H1 (cell line): ENCODE measurements at regions not wholly inside any gene's neighbourhood (a gene's known extent, or its start where the extent isn't known, plus 50 kb on each side); places are given as distances from the start of the nearest gene placed in this dataset.

Source experiments
- CTCF ChIA-PET: fragments of 300-600 bp; sonication (Branson Sonifier 250); formaldehyde crosslinking; loops from one replicate; lab custom pipeline; 2021; ENCODE audit not compliant: partially characterized antibody; lab: Charles Lee
- POLR2A ChIA-PET: fragments of 300-600 bp; sonication (Branson Sonifier 250); formaldehyde crosslinking; loops from one replicate; lab custom pipeline; 2021; ENCODE audit warnings: inconsistent platforms; ENCODE audit not compliant: partially characterized antibody; lab: Charles Lee
- DNase-seq, 2 experiments: peaks; one replicate each; pipeline versions ENCODE4 v3.0.0 to v3.0.0-alpha.2; 2010 to 2022; ENCODE audit warnings: low spot score in 2 of 2, low read depth in 1 of 2, mixed read lengths in 1 of 2
- FAIRE-seq: peaks from 2 replicates; lab custom pipeline; 2011; peaks lifted over from hg19 to GRCh38; lab: Jason Lieb, UNC
- H2AFZ ChIP-seq: 2 replicates; pipeline ENCODE4 v1.8.1; 2012; ENCODE audit warnings: low read length, inconsistent platforms
- H2AK5ac ChIP-seq: 2 replicates; pipeline ENCODE4 v1.6.1; 2013; ENCODE audit warnings: low read depth, low read length
- H2BK120ac ChIP-seq: replicated peaks from 2 replicates; pipeline ENCODE3; 2013; ENCODE audit warnings: low read depth, low read length, inconsistent platforms
- H2BK12ac ChIP-seq: 2 replicates; pipeline ENCODE4 v1.6.1; 2013; ENCODE audit warnings: low read depth, low read length
- H2BK15ac ChIP-seq: 2 replicates; pipeline ENCODE4 v1.6.1; 2013; ENCODE audit warnings: low read length
- H2BK20ac ChIP-seq: 2 replicates; pipeline ENCODE4 v1.6.1; 2013; ENCODE audit warnings: low read length
- H2BK5ac ChIP-seq: 2 replicates; pipeline ENCODE4 v1.6.1; 2013; ENCODE audit warnings: low read depth, low read length
- H3K14ac ChIP-seq: 2 replicates; pipeline ENCODE4 v1.6.1; 2013; ENCODE audit warnings: inconsistent platforms; ENCODE audit not compliant: insufficient read length
- H3K18ac ChIP-seq: 2 replicates; pipeline ENCODE4 v1.6.1; 2013; ENCODE audit warnings: low read length; ENCODE audit errors: extremely low read depth
- H3K23ac ChIP-seq: 2 replicates; pipeline ENCODE4 v1.6.1; 2013; ENCODE audit warnings: inconsistent platforms; ENCODE audit not compliant: insufficient read length
- H3K23me2 ChIP-seq: 2 replicates; pipeline ENCODE4 v1.6.1; 2013; ENCODE audit warnings: low read depth, low read length
- H3K27ac ChIP-seq: 2 replicates; pipeline ENCODE4 v1.6.1; 2011; ENCODE audit warnings: low read depth, low read length, inconsistent platforms
- H3K27me3 ChIP-seq, 4 experiments: replicated peaks in 1 of 4; 1 replicate in 1 of 4; 2 replicates in 3 of 4; pipeline versions ENCODE4 v1.6.1 to v1.8.1; 2011 to 2013; ENCODE audit warnings: low read length in 3 of 4, mild to moderate bottlenecking in 3 of 4, inconsistent platforms in 2 of 4, mixed read lengths in 2 of 4, moderate library complexity in 1 of 4; ENCODE audit not compliant: control insufficient read depth in 3 of 4, insufficient read depth in 3 of 4; ENCODE audit errors: extremely low read depth in 1 of 4
- H3K36me3 ChIP-seq, 4 experiments: 2 replicates each; pipeline versions ENCODE4 v1.6.1 to v1.8.1; 2011 to 2013; ENCODE audit warnings: mild to moderate bottlenecking in 4 of 4, low read length in 3 of 4, moderate library complexity in 2 of 4, control low read depth in 1 of 4, inconsistent platforms in 1 of 4; ENCODE audit not compliant: insufficient read depth in 4 of 4, control insufficient read depth in 2 of 4
- H3K4ac ChIP-seq: replicated peaks from 2 replicates; pipeline ENCODE3; 2013; ENCODE audit warnings: low read length, low read depth, mixed read lengths, inconsistent platforms; ENCODE audit not compliant: insufficient read length
- H3K4me1 ChIP-seq, 4 experiments: replicated peaks in 1 of 4; 1 replicate in 1 of 4; 2 replicates in 3 of 4; pipeline versions ENCODE4 v1.6.1 to v1.8.1; 2011 to 2013; ENCODE audit warnings: low read length in 3 of 4, inconsistent platforms in 2 of 4, mixed read lengths in 1 of 4; ENCODE audit not compliant: insufficient read depth in 4 of 4, control insufficient read depth in 3 of 4
- H3K4me2 ChIP-seq, 2 experiments: 2 replicates each; pipeline versions ENCODE4 v1.6.1 to v1.8.1; 2011 to 2013; ENCODE audit warnings: low read depth in 2 of 2, low read length in 2 of 2, control low read depth in 1 of 2, inconsistent platforms in 1 of 2, mild to moderate bottlenecking in 1 of 2; ENCODE audit not compliant: insufficient read depth in 1 of 2
- H3K4me3 ChIP-seq, 4 experiments: fragments of 200-600, 300-600 bp in 1 of 4; sonication (generic), shearing (Covaris generic), sonication (Bioruptor Twin) in 1 of 4; 2 replicates each; pipeline versions ENCODE4 v1.5.1 to v1.8.1; 2011 to 2016; ENCODE audit warnings: low read length in 4 of 4, low read depth in 3 of 4, control low read depth in 2 of 4, inconsistent platforms in 2 of 4, mild to moderate bottlenecking in 2 of 4, mixed read lengths in 1 of 4, moderate library complexity in 1 of 4; ENCODE audit not compliant: insufficient read depth in 2 of 4; ENCODE audit errors: extremely low read depth in 1 of 4
- H3K56ac ChIP-seq: replicated peaks from 2 replicates; pipeline ENCODE3; 2013; ENCODE audit warnings: low read depth, mild to moderate bottlenecking, mixed read lengths, low read length, inconsistent platforms; ENCODE audit not compliant: insufficient read length
- H3K79me1 ChIP-seq: 2 replicates; pipeline ENCODE4 v1.6.1; 2013; ENCODE audit warnings: low read depth, low read length, control low read depth
- H3K79me2 ChIP-seq, 2 experiments: 2 replicates each; pipeline versions ENCODE4 v1.6.1 to v1.8.1; 2012 to 2013; ENCODE audit warnings: low read length in 2 of 2, mild to moderate bottlenecking in 2 of 2, inconsistent platforms in 1 of 2; ENCODE audit not compliant: insufficient read depth in 2 of 2, control insufficient read depth in 1 of 2
- H3K9ac ChIP-seq, 4 experiments: replicated peaks in 1 of 4; 1 replicate in 1 of 4; 2 replicates in 3 of 4; pipeline versions ENCODE4 v1.6.1 to v1.8.1; 2011 to 2013; ENCODE audit warnings: low read depth in 3 of 4, low read length in 3 of 4, control low read depth in 2 of 4, mild to moderate bottlenecking in 2 of 4, moderate library complexity in 2 of 4, inconsistent platforms in 1 of 4; ENCODE audit errors: extremely low read depth in 1 of 4
- H3K9me3 ChIP-seq, 2 experiments: 2 replicates each; pipeline versions ENCODE4 v1.6.1 to v1.8.1; 2012 to 2013; ENCODE audit warnings: mild to moderate bottlenecking in 2 of 2, moderate library complexity in 2 of 2, control low read depth in 1 of 2, inconsistent platforms in 1 of 2, low read depth in 1 of 2, low read length in 1 of 2, mixed read lengths in 1 of 2; ENCODE audit not compliant: insufficient read depth in 2 of 2
- H4K20me1 ChIP-seq, 2 experiments: replicated peaks in 1 of 2; 2 replicates each; pipeline versions ENCODE3 to v1.8.1; 2011 to 2013; ENCODE audit warnings: inconsistent platforms in 2 of 2, low read length in 2 of 2, mild to moderate bottlenecking in 1 of 2; ENCODE audit not compliant: insufficient read depth in 2 of 2, control insufficient read depth in 1 of 2
- H4K5ac ChIP-seq: 2 replicates; pipeline ENCODE4 v1.6.1; 2013; ENCODE audit warnings: low read length, low read depth, mixed read lengths, inconsistent platforms; ENCODE audit not compliant: insufficient read length
- H4K8ac ChIP-seq: 2 replicates; pipeline ENCODE4 v1.8.0; 2013; ENCODE audit warnings: mild to moderate bottlenecking, moderate library complexity, low read length, inconsistent platforms; ENCODE audit not compliant: insufficient read depth; ENCODE audit errors: extremely low read depth
- H4K91ac ChIP-seq: replicated peaks from 2 replicates; pipeline ENCODE3; 2013; ENCODE audit warnings: low read length, mixed read lengths, inconsistent platforms; ENCODE audit not compliant: insufficient read length
- BACH1 ChIP-seq: IDR thresholded peaks from 2 replicates; pipeline ENCODE4 v1.6.1; 2012; ENCODE audit warnings: low read length, improper control_type of control experiment
- BRCA1 ChIP-seq: IDR thresholded peaks from 2 replicates; pipeline ENCODE4 v1.6.1; 2012; ENCODE audit warnings: low read depth, low read length, improper control_type of control experiment
- EGR1 ChIP-seq: IDR thresholded peaks from 2 replicates; pipeline ENCODE4 v1.6.1; 2011; ENCODE audit warnings: low read depth, low read length, borderline replicate concordance
- EZH2 ChIP-seq: fragments of 200-600 bp; sonication (generic); IDR thresholded peaks from 2 replicates; pipeline ENCODE4 v1.7.1; 2012; ENCODE audit warnings: low read depth, mild to moderate bottlenecking, moderate library complexity, low read length, inconsistent platforms; ENCODE audit not compliant: severe bottlenecking
- KDM5A ChIP-seq: fragments of 200-600 bp; IDR thresholded peaks from 2 replicates; pipeline ENCODE4 v1.7.1; 2012; ENCODE audit warnings: mild to moderate bottlenecking, low read length, inconsistent platforms, mixed read lengths
- NANOG ChIP-seq: IDR thresholded peaks from 2 replicates; pipeline ENCODE4 v1.6.1; 2011; ENCODE audit warnings: low read length, low read depth, mild to moderate bottlenecking, inconsistent platforms; ENCODE audit not compliant: insufficient read depth, poor library complexity, severe bottlenecking
- POU5F1 ChIP-seq: IDR thresholded peaks from 2 replicates; pipeline ENCODE4 v1.6.1; 2011; ENCODE audit warnings: low read depth, mild to moderate bottlenecking, low read length, moderate library complexity
- SP4 ChIP-seq: IDR thresholded peaks from 2 replicates; pipeline ENCODE4 v1.6.1; 2012; ENCODE audit warnings: low read length, inconsistent platforms
- TBP ChIP-seq: IDR thresholded peaks from 2 replicates; pipeline ENCODE4 v1.6.1; 2011; ENCODE audit warnings: low read depth, low read length, improper control_type of control experiment
- YY1 ChIP-seq: IDR thresholded peaks from 2 replicates; pipeline ENCODE4 v1.6.1; 2011; ENCODE audit warnings: low read depth, mild to moderate bottlenecking, low read length
- WGBS, 2 experiments: shearing (Covaris generic) in 1 of 2; methylation state at CpG; one replicate each; pipeline versions ENCODE4 v1.1.6 to v1.1.7; 2013 to 2015; ENCODE audit warnings: low lambda C conversion rate in 2 of 2, mixed read lengths in 2 of 2, inconsistent platforms in 1 of 2, low coverage in 1 of 2, missing lambda C conversion rate in 1 of 2; ENCODE audit not compliant: insufficient replicate concordance in 2 of 2, insufficient coverage in 1 of 2, insufficient read length in 1 of 2; ENCODE audit errors: extremely low coverage in 1 of 2, missing lambda C conversion rate in 1 of 2; 5-methylcytosine and 5-hydroxymethylcytosine counted together
- TF ChIP-seq, protein P1 (sequence below): IDR thresholded peaks from 2 replicates; pipeline ENCODE4 v1.6.1; 2012; ENCODE audit warnings: inconsistent platforms
- TF ChIP-seq, protein P2 (sequence below), 3 experiments: IDR thresholded peaks; 1 replicate in 2 of 3; 2 replicates in 1 of 3; pipeline versions ENCODE4 v1.5.1 to v1.6.1; 2011; ENCODE audit warnings: low read length in 3 of 3, mild to moderate bottlenecking in 3 of 3, inconsistent platforms in 2 of 3, low read depth in 1 of 3, moderate library complexity in 1 of 3; ENCODE audit not compliant: insufficient read depth in 1 of 3; ENCODE audit errors: control extremely low read depth in 1 of 3

DNA sequence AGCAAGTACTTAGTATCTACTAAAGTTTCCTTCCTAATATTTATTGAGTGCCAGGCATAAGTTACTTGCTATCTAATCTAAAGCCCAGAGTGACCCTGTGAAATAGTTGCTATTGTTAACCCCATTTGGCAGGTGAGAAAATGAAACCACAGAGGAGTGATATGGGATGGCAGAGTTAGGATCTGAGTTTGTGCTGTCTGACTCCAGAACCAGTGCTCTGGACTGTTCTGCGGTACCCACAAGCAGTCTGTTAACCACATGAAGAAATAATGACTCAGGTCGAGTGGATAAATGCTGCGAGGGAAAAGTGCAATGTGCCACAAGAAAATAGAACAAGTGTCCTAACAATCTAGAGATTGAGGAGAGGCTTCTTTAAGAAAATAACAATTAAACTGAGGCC is 60.7 kb upstream of the GZMB start:
- Histone ChIP-seq H2BK120ac (no peak overlapping the region), H4K8ac (no peak overlapping the region), H2BK20ac (no peak overlapping the region), H2BK5ac (no peak overlapping the region), H2BK12ac (no peak overlapping the region), H3K56ac (no peak overlapping the region), H3K4ac (no peak overlapping the region), H3K9me3 (no peaks in the 10 kb centered on the region; a peak in 1 of 4 replicates), H3K23me2 (peaks cover 10% of the 10 kb centered on the region; the same call in 1 of the 2 replicates), H3K27ac (no peak overlapping the region), H4K20me1 (no peaks in the 10 kb centered on the region), H3K18ac (no peak overlapping the region), H2AK5ac (no peak overlapping the region), H3K79me2 (no peaks in the 10 kb centered on the region), H4K91ac (no peak overlapping the region), H3K27me3 (no peaks in the 10 kb centered on the region), H3K4me3 (no peak overlapping the region), H3K79me1 (no peaks in the 10 kb centered on the region), H3K9ac (no peak overlapping the region), H2AFZ (no peak overlapping the region), H3K14ac (no peak overlapping the region), H4K5ac (no peak overlapping the region), H3K23ac (no peak overlapping the region), H3K4me1 (peaks cover 0 to 2% (median 0%) of the 10 kb centered on the region in 4 experiments; a peak in 2 of 7 replicates), H3K4me2 (no peak overlapping the region), H3K36me3 (no peaks in the 10 kb centered on the region), H2BK15ac (no peak overlapping the region)
- DNase-seq (no peak), FAIRE-seq (no peak)
- POLR2A ChIA-PET: no interaction called here
- CTCF ChIA-PET: interaction anchor here (4.5 kb wide), 1 partner anchor 16 kb away, joined by 22 read pairs; no protein-coding TSS in a partner anchor
- WGBS, 2 experiments: 88% methylated on average over 3 of the region's 3 CpGs; no CpG with 5 or more reads in 1 of the 2 experiments
- TF ChIP-seq KDM5A (no peak), BRCA1 (no peak), NANOG (no peak), TBP (no peak), EZH2 (no peak), EGR1 (no peak), BACH1 (no peak), YY1 (no peak), SP4 (no peak), POU5F1 (no peak)
- TF ChIP-seq, protein P1, sequence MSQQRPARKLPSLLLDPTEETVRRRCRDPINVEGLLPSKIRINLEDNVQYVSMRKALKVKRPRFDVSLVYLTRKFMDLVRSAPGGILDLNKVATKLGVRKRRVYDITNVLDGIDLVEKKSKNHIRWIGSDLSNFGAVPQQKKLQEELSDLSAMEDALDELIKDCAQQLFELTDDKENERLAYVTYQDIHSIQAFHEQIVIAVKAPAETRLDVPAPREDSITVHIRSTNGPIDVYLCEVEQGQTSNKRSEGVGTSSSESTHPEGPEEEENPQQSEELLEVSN: no peak
- TF ChIP-seq, protein P2, sequence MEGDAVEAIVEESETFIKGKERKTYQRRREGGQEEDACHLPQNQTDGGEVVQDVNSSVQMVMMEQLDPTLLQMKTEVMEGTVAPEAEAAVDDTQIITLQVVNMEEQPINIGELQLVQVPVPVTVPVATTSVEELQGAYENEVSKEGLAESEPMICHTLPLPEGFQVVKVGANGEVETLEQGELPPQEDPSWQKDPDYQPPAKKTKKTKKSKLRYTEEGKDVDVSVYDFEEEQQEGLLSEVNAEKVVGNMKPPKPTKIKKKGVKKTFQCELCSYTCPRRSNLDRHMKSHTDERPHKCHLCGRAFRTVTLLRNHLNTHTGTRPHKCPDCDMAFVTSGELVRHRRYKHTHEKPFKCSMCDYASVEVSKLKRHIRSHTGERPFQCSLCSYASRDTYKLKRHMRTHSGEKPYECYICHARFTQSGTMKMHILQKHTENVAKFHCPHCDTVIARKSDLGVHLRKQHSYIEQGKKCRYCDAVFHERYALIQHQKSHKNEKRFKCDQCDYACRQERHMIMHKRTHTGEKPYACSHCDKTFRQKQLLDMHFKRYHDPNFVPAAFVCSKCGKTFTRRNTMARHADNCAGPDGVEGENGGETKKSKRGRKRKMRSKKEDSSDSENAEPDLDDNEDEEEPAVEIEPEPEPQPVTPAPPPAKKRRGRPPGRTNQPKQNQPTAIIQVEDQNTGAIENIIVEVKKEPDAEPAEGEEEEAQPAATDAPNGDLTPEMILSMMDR (IDR thresholded peaks at IDR 0.05; ENCODE audit: control extremely low read depth in 1 of 3, insufficient read depth in 1 of 3, low read depth in 1 of 3, low read length in 3 of 3): no peak
